Smooth muscle cell (in vitro differentiated cells): ENCODE measurements at regions not wholly inside any gene's neighbourhood (a gene's known extent, or its start where the extent isn't known, plus 50 kb on each side); places are given as distances from the start of the nearest gene placed in this dataset.
"Not testable (repeated sequence)": the region's sequence is repeated elsewhere in the genome, so short reads cannot be mapped to it uniquely, and the experiment has no call there.

Experiments
- DNase-seq: peaks from one replicate; lab custom pipeline; 2025; ENCODE audit not compliant: unreplicated experiment; lab: John Stamatoyannopoulos, UW
- H2AFZ ChIP-seq: fragments of 200-600 bp; sonication (generic); 2 replicates; pipeline ENCODE4 v1.6.0; 2016; ENCODE audit warnings: antibody characterized with exemption, low read depth, mild to moderate bottlenecking
- H3F3A ChIP-seq: fragments of 200-600 bp; sonication (generic); 2 replicates; pipeline ENCODE4 v1.6.0; 2017; ENCODE audit warnings: antibody characterized with exemption, low read depth
- H3K27ac ChIP-seq: fragments of 200-600 bp; sonication (generic); 2 replicates; pipeline ENCODE4 v1.5.1; 2016; ENCODE audit warnings: low read depth, mild to moderate bottlenecking
- H3K27me3 ChIP-seq: fragments of 200-600 bp; sonication (generic); 2 replicates; pipeline ENCODE4 v1.6.1; 2016; ENCODE audit warnings: low read depth, mild to moderate bottlenecking
- H3K36me3 ChIP-seq: fragments of 200-600 bp; sonication (generic); 2 replicates; pipeline ENCODE4 v1.5.1; 2016; ENCODE audit warnings: low read depth
- H3K4me1 ChIP-seq: fragments of 200-600 bp; sonication (generic); 2 replicates; pipeline ENCODE4 v1.5.1; 2016; ENCODE audit warnings: low read depth
- H3K4me2 ChIP-seq: fragments of 200-600 bp; sonication (generic); 2 replicates; pipeline ENCODE4 v1.6.0; 2016; ENCODE audit warnings: mild to moderate bottlenecking
- H3K4me3 ChIP-seq: fragments of 200-600 bp; sonication (generic); 2 replicates; pipeline ENCODE4 v1.5.1; 2016; ENCODE audit warnings: mild to moderate bottlenecking
- H3K79me2 ChIP-seq: fragments of 200-600 bp; sonication (generic); 2 replicates; pipeline ENCODE4 v1.6.0; 2016; ENCODE audit warnings: low read depth, mild to moderate bottlenecking
- H3K9ac ChIP-seq: fragments of 200-600 bp; sonication (generic); 2 replicates; pipeline ENCODE4 v1.6.0; 2016; ENCODE audit warnings: low read depth
- H3K9me3 ChIP-seq: fragments of 200-600 bp; sonication (generic); replicated peaks from 2 replicates; pipeline ENCODE4 v1.5.1; 2016; ENCODE audit warnings: low read depth
- H4K20me1 ChIP-seq: fragments of 200-600 bp; sonication (generic); 2 replicates; pipeline ENCODE4 v1.6.0; 2016; ENCODE audit warnings: low read depth
- CTCF ChIP-seq: fragments of 200-600 bp; sonication (generic); IDR thresholded peaks from 2 replicates; pipeline ENCODE4 v1.5.1; 2017; ENCODE audit warnings: borderline replicate concordance, mild to moderate bottlenecking, antibody characterized with exemption; ENCODE audit not compliant: insufficient read depth, poor library complexity, severe bottlenecking
- WGBS: methylation state at CpG from one replicate; pipeline ENCODE4 v1.1.7; 2016; ENCODE audit warnings: low lambda C conversion rate; 5-methylcytosine and 5-hydroxymethylcytosine counted together

- Histone ChIP-seq H2AFZ (no peak overlapping the region), H4K20me1 (no peaks in the 10 kb centered on the region), H3K9ac (no peak overlapping the region), H3F3A (no peaks in the 10 kb centered on the region), H3K4me2 (no peak overlapping the region), H3K79me2 (no peaks in the 10 kb centered on the region), H3K36me3 (no peaks in the 10 kb centered on the region), H3K4me1 (no peaks in the 10 kb centered on the region), H3K27me3 (no peaks in the 10 kb centered on the region), H3K27ac (no peak overlapping the region), H3K4me3 (no peak overlapping the region), H3K9me3 (peaks cover 7% of the 10 kb centered on the region)
- DNase-seq: no peak
- TF ChIP-seq CTCF: no peak
These were observed 128.4 kb upstream of the CCDC85A start for GRCh38 chr2:56055405-56055804.

- not testable (repeated sequence) for H3K4me3 ChIP-seq
These were observed 122.5 kb upstream of the CCDC85A start for GRCh38 chr2:56061327-56061726.

GRCh38 chr2:56068746-56069145 lies 115.0 kb upstream of the CCDC85A start:
- Histone ChIP-seq H3K4me1 (no peaks in the 10 kb centered on the region), H2AFZ (no peak overlapping the region), H3F3A (no peaks in the 10 kb centered on the region), H3K27ac (no peak overlapping the region), H3K4me3 (no peak overlapping the region), H3K36me3 (no peaks in the 10 kb centered on the region), H3K27me3 (peaks cover 5% of the 10 kb centered on the region), H3K4me2 (no peak overlapping the region), H4K20me1 (no peaks in the 10 kb centered on the region), H3K79me2 (no peaks in the 10 kb centered on the region), H3K9me3 (no peaks in the 10 kb centered on the region), H3K9ac (no peak overlapping the region)
- DNase-seq: no peak
- TF ChIP-seq CTCF: no peak

More at GRCh38 chr2:56061327-56061726, 122.5 kb upstream of the CCDC85A start:
- H3K79me2 ChIP-seq, H4K20me1 ChIP-seq, H3K9ac ChIP-seq, H3K9me3 ChIP-seq, H3K27ac ChIP-seq, H2AFZ ChIP-seq, H3K4me1 ChIP-seq, H3K36me3 ChIP-seq, DNase-seq, H3F3A ChIP-seq, H3K27me3 ChIP-seq, H3K4me2 ChIP-seq: not testable (repeated sequence)
- 90% methylated on average over 4 of the region's 4 CpGs for WGBS

- H3K4me1 ChIP-seq: no peaks in the 10 kb centered on the region
- H2AFZ ChIP-seq: no peak overlapping the region
- H3K4me3 ChIP-seq: no peak overlapping the region
- H4K20me1 ChIP-seq: no peaks in the 10 kb centered on the region
- H3K36me3 ChIP-seq: no peaks in the 10 kb centered on the region
- H3F3A ChIP-seq: no peaks in the 10 kb centered on the region
- peak; percentile 44 for TF ChIP-seq CTCF
- H3K9ac ChIP-seq: no peak overlapping the region
- H3K79me2 ChIP-seq: no peaks in the 10 kb centered on the region
- no peak overlapping the region for H3K4me2 ChIP-seq
- peaks cover 39% of the 10 kb centered on the region for H3K27me3 ChIP-seq
- 57% methylated on average over 6 of the region's 6 CpGs for WGBS
- no peak overlapping the region for H3K27ac ChIP-seq
- no peak for DNase-seq
- H3K9me3 ChIP-seq: no peaks in the 10 kb centered on the region
These were observed 106.4 kb upstream of the CCDC85A start for GRCh38 chr2:56077359-56077915.
